HG03342 (cell line): ENCODE measurements at regions not wholly inside any gene's neighbourhood (a gene's known extent, or its start where the extent isn't known, plus 50 kb on each side); places are given as distances from the start of the nearest gene placed in this dataset.
"Not testable (repeated sequence)": the region's sequence is repeated elsewhere in the genome, so short reads cannot be mapped to it uniquely, and the experiment has no call there.

Source experiments
- ATAC-seq: cut with Tn5 transposase; IDR thresholded peaks from one replicate; pipeline ENCODE4 v1.9.1; 2021; ENCODE audit warnings: mild to moderate bottlenecking, moderate library complexity; ENCODE audit not compliant: unreplicated experiment

DNA sequence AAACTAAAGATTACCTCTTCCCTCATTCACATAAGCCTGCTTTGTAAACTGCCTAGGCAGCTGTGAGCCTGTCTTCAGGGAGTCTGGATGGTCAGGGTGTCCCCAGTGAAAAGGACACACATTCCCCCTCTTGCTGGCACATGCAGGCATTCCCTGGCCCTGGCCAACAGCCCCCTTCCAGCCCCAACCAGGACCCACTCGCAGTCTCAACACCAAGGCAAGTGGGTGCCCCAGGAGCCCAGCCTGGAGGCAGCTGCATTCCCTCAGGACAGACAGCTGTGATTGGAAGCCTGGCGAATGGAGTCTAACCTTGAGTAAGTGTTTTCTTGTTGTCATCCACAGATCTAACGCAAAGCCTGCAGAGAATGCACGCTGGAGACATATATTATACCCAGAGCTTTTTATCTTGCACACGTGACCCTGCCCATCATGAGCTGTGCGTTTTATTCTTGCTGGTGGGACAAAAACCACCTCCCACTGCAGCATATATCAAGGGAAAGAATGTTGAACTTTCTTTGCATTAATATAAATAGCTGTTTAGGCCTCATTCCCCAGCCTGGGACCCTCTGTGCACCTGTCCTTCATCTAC lies 95.0 kb upstream of the LHX1 start:
- ATAC-seq: no peak

DNA sequence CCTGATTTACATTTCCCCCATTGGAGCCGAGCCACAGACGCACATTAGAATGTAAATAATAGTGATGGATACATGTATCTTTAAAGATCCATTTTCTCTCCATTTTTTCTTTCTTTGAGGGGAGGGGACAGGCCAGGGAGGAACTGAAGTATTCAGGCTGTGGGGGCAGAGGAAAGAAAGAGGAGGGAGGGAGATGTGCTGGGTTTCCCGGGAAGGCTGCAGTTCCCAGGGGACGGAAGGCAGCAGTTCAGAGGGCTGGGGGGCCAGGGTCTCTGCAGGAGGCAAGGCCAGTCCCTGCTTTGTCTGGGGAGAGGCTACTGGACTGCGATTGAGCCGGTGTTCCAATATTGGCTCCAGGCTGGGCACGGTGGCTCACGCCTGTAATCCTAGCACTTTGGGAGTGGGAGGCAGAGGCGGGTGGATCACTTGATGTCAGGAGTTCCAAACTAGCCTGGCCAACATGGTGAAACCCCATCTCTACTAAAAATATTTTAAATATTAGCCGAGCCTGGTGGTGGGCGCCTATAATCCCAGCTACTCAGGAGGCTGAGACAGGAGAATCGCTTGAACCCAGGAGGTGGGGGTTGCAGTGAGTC lies 94.2 kb upstream of the LHX1 start:
- no peak for ATAC-seq

DNA sequence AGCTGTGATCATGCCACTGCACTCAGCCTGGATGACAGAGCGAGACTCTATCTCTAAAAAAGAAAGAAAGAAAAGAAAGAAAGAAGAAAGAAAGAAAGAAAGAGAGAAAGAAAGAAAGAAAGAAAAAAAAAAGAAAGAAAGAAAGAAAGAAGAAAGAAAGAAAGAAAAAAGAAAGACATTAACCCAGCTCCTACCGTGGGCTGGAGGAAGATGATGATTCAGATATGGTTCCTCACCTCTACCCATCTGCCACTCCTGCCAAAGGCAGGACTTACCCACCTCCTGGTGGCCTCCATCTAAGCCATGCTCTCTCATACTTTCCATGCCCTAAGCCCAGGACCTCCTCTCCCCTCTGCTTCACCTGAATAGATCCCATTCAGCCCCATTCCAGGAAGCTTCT lies 93.3 kb upstream of the LHX1 start:
- ATAC-seq: no peak

DNA sequence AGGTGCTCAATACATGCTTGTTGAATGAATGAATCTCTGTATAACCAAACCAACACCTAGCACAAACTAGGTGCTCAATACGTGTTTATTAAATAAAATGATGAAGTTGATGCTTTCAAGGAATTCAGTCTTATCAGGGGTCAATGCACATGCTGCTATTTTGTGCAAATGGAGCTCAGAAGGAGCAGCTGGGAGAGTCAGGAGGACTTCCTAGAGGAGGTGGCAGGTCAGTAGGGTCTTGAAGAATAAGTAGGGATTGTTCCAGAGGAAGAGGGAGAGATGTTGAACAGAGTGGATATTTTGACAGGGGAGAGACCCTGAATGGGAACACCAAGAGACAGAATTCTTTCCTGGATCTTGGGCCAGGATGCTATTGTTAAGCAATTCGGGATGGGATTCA lies 92.7 kb upstream of the LHX1 start:
- ATAC-seq: no peak

DNA sequence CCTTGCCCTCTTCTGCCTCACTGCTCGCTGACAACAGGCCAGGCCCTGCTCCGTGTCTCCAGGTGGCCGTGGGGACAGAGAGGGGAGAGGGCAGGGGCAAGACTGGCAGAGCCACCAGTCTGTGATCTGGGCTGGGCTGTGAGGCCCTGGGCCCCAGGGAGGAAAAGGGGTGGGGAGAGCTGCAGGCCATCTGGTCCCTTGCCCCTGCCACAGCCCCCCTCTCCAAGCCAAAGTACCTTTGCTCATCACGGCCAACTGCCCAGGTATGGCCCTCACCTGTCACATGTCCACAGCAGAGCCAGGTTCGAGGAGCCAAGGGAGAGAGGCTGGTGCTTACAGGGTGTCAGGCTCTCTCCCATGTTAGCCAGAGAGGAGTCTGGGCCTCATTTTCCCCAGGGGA lies 91.4 kb upstream of the LHX1 start:
- no peak for ATAC-seq

DNA sequence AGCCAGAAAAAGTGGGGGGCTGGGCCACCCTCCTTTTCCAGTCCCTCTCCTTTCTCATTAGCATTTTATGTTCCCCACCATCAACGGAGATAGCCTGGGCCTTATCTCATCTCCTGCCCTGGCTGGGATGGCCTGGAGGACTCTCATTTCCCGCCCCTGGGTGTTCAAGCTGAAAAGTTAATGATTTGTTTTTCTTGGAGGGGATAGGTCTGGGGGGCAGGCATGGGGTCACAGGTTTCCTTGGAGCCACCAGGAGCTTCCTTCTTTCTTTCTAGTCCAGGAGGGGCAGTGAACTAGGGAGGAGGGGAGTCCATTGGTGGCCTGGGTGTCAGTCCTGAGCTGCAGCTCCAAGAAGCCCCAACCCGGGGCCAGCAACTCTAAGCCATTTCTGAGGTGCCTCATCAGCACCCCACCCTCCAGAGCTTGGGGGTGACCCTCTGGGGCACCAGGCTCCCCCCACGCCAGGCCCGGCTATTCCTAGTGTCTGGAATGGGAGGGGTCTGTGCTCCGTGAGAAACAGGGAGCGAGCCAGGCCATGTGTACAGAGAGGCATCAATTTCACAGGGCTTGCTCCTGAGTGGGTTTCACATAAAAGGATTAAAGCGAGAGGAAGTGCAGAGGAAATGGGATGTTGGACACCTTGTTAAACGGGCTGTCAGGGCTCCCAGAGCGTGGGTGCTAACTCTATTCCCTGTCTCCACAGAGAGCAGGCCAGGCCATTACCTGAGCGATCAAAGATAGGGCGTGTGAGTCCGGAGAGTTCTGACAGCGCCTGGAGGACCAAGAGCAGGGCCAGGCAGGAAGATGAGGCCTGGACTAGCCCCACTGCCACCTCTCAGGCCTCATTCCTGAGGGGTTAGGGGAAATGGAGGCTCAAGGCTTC lies 90.6 kb upstream of the LHX1 start:
- ATAC-seq: no peak

DNA sequence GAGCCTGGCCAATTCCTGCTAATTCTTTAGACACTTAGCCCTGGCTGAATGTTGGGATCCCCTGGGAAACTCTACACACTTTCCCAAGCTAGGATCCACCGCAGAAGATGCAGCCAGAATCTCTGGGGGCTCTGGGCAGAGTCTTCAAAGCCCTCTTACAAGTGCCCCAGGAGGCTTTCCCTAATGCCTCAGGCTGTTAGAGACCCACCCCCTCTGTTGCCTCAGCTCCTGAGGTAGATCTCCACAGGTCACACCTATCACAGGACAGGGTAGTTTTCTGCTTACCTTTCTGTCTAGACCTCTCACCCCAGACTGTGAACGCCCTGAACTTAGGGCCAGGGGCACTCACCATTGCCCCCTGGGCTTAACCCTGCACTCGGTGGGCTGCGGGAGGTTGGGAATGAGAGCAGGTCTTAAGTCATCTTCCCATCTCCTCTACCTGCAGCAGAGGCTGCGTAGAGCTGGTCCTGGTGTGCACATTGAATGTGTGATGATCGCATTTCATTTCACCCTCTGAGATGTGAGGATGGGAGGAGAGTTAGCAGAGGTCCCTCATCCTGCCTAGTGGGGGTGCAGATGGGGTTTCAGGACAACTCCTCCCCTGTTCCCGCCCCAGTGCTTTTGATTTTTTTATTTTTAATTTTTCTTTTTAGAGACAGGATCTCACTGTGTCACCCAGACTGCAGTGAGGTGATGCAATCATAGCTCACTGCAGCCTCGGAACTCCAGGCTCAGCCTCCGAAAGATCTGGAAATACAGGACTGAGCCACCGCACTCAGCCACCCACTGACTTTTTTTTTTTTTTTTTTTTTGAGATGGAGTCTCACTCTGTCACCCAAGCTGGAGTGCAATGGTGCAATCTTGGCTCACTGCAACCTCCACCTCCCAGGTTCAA lies 89.0 kb upstream of the LHX1 start:
- ATAC-seq: no peak

DNA sequence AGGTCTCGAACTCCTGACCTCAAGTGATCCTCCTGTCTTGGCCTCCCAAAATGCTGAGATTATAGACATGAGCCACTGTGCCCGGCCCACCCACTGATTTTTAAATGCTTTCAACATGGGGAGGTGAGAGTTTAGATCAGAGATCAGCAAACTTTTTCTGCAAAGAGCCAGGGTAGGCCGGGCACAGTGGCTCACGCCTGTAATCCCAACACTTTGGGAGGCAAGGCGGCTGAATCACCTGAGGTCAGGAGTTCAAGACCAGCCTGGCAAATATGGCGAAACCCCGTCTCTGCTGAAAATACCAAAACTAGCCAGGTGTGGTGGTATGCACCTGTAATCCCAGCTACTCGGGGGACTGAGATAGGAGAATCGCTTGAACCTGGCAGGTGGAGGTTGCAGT lies 88.3 kb upstream of the LHX1 start:
- not testable (repeated sequence) for ATAC-seq

DNA sequence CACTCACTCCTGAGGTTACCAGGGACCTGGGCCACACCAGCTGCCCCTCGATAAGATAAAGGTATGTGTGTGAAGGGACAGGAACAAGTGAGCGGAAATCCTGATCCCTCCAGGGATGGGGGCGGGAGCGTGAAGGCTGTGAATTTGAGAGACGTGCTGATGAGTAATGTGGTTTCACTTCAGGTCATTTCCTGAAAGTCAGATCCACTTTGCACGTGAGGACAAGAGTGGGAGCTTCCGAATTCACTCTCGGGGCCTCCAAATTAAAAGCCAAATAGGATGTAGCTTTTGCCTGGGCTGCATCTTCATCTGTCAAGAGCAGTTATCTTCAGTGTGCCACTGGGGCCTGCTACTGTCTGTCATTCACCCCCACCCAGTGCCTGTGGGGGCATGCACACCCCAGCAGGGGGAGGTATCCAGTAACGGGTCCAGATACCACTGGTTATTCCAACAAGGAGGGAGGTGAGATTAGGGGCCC lies 87.4 kb upstream of the LHX1 start:
- ATAC-seq: no peak

DNA sequence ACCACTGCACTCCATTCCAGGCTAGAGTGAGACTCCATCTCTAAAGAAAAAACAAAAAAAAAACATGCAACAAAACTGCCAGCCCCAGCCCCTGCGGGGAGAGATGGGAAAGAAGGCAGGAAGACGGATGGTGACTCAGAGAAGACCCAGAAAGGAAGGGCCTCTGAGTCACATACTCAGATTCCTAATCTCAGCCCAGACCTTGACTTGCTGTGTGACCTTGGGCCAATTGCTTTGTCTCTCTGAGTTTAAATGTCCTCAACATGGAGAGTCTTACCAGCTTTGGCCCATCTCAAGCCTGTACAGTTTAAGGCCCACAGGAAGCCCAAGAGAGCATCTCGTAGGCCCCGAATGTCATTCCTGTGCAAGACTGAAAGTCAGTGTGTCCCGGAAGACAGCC lies 86.5 kb upstream of the LHX1 start:
- no peak for ATAC-seq

DNA sequence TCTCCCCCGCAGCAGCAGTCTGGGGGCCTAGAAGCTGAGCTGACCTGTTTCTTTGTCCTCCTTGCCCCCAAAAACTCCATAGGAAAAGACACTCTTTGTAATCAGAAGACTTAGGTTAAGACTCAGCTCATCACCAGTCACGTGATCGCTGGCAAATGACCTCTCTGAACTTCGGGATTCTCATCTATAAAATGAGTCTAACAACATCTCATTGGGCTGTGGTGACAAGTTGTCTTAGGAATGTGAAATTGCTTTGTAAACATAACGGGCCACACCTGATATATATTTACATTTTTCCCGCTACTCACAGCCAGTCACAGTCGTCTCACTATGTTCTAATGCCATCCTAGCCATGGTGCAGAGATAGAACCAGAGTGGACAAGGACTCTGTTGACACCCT lies 86.0 kb upstream of the LHX1 start:
- ATAC-seq: no peak

DNA sequence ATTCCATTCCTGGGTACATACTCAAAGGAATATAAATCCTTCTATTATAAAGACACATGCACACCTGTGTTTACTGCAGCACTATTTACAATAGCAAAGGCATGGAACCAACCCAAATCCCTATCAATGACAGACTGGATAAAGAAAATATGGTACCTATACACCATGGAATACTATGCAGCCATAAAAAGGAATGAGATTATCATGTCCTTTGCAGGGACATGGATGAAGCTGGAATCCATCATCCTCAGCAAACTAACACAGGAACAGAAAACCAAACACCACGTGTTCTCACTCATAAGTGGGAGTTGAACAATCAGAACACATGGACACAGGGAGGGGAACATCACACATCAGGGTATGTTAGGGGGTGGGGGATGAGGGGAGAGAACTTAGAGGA lies 84.8 kb upstream of the LHX1 start:
- not testable (repeated sequence) for ATAC-seq

DNA sequence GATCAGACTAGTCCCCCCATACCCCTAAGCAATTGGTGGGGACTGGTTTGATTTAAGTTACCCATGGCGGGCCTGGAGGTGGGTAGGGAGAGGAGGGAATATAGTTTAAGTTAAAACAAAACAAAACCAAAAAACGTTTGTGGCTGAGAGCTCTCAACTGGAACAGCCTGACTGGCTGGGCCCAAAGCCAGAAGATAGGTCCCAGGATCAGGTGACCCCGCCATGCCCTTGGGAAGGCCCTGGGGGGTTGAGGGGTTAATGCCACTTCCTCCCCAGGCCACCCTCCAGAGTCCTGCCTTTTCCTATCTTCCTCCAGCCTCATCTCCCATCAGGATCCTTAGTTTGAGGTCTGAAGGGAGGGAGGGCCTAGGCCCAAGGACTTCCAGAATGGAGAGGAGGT lies 82.3 kb upstream of the LHX1 start:
- ATAC-seq: no peak

DNA sequence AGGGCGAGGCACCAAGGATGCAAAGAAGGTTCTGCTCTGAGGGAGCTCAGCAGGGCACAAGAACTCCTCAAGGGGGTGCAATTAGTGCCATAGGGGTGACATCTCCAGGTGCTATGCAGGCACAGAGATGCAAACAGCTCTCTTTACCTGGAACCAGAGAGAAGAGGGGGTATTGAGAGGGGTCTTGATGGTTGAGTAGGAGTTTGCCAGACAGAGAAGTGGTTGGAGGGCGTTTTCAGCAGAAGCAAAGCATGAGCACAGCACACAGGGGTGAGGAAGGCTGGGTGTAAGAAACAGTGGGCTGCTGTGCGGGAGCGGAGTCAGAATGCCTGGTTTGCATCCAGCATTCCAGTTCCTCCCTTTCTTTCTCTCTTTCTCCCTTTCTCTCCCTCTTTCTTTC lies 81.8 kb upstream of the LHX1 start:
- ATAC-seq: no peak

DNA sequence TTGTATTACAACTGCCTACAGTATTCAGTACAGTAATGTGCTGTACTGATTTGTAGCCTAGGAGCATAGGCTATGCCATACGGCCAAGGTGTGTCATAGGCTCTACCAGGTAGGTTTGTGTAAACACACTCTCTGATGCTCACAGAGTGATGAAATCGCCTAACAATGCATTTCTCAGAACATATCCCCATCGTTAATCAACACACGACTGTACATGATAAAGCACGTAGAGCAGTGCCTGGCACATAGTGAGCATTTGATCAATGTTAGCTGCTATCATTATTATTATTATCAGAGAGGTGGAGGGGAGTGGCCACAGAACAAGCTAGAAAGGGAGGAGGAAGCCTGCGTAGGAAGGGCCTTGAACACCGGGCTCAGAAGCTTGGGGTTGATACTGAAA lies 81.1 kb upstream of the LHX1 start:
- no peak for ATAC-seq

DNA sequence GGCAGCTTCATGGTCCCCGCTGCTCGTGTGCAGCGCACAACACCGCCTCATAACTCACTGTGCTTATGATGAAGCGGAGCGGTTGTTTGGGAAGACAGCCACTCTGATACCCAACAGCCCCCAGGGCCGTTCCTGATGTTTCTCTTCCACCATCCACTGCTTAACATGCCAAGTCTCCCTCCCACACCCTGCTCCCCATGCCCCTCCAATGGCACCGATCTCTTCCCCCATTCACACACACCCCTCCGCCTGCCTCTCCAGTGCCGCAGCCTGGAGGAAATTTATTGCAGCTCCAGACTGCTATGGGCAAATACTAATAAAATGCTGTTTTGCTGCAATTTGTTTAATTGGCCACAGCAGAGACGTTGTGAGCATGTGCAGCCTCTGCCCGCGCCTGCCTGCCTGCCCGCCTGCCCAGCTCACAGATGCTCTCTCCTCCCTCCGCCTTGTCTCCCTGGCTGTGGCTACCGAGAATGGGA lies 80.3 kb upstream of the LHX1 start:
- ATAC-seq: no peak

DNA sequence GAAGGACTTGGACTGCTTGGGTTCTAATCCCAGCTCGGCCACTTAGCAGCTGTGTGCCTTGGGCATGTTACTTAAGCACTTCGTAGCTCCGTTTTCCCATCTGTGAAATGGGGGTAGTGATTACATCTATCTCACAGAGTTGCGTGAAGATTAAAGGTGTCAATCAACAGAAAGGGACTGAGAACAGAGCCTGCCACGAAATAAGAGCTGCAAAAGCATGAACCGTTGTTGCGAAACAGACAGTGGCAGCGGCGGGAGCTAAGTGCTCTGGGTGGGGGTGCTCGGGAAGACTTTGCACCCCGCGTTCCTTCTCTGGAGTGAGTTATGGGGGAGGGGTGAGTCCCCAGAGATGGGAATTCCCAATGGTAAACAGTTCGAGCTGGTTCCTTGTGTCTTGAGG lies 79.6 kb upstream of the LHX1 start:
- no peak for ATAC-seq

DNA sequence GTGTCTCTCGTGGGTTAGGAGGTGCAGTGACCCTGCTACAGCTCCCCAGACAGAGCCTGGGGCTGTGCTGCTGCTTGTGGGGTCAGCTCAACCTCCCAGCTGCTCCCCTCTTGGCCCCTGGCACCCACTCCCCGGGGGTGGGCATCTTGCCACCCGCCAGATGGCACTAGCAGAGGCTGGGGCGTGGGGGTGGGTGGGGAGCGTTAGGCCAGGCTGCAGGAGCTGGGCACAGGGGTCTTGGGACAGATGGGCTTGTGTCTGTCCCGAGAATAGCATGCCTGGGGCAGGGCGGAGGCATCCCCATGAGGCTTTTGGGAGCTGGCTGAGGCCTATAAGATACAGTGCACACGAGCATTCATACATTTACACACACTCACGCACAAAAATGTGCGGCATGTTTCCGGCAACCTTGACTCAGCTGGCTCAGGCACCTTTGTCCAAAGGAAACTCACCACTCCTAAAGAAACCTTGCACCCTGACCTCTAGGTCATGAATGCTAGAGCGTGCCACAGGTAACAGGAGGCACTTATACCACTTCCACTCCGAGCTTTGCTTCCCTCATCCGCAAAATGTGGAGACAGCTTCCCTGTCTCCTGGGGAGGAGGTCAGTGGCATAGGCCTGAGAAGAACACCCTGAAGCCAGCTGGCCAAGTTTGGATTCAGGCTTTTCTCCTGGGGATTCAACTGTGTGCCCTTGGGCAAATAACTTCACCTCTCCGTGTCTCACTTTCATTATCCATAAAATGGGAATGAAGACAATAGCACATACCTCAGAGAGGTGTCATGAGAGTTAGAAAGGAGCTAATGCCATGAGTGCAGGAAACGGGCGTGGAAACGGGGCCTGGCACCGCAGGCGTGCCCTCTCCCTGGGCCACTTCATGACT lies 78.9 kb upstream of the LHX1 start:
- ATAC-seq: no peak

DNA sequence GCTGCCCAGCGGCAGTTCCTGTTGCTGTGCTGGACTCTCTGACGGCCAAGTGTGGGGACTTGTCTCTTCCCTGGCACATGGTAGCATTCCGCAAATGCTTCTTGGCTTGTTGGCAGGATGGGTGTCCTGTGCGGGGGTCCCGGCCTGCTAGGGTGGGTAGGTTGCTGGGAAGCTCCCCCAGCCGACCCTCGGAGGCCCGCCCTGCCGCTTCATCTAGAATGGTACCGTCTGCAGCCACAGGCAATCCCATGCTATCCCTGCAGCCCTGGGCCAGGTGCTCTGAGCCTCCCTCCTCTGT lies 78.3 kb upstream of the LHX1 start:
- no peak for ATAC-seq

DNA sequence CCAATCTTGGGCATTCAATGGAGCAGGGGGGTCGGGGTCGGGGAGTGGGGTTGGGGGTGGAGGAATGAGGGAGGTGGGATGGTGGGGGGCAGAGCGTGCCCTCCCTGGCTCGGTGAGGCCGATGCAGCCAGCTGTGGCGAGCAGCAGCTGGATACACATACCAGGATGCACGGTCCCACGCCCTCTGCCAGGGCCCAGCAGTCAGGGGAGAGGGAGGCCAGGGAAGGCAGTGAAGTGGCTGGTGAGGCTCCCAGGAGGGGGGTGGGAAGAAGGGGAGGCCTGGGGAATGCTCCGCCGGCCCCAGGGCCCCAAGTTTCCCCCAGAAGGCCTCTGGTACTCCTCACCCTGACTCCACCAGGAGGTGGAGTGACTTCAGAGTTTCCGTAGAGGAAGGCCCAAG lies 77.6 kb upstream of the LHX1 start:
- no peak for ATAC-seq
